ENCODE measurements at regions not wholly inside any gene's neighbourhood (a gene's known extent, or its start where the extent isn't known, plus 50 kb on each side); places are given as distances from the start of the nearest gene placed in this dataset.

- peak; percentile 13 for FAIRE-seq
Measured at GRCh38 chr18:47758000-47758399, 172.5 kb downstream of the SMAD2 start.

DNA sequence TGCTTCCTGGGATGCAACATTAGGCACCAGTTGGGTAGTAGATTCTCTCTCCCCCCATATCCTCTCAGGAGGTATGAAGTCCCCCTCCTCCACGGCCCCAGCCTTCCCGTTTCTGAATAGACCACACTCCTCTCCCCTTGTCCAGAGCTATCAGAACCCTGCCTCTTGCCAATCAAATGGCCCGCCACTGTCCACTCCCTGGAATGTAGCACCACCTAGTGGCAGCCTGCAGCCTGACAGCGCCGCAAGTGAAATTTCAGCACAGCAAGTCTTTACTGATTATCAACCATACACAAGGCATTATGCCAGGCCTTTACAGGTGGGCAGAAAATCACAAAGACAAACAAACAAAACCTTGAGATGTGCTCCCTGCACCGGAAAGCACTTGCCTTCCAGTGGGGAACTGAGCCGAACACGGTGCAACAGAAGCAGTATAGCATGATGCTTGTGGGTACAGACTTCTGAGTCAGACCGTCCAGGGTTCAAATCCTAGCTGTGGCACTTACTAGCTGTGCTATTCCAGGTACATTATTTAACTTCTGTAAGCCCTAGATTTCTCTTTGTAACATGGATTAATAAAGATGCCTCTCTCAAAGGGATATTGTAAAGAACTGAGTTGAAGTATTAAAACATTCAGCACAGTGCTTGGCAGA is 174.0 kb downstream of the SMAD2 start:
- no peak for FAIRE-seq

GRCh38 chr18:47755102-47755456 is 175.4 kb downstream of the SMAD2 start:
- FAIRE-seq, result no peak

DNA sequence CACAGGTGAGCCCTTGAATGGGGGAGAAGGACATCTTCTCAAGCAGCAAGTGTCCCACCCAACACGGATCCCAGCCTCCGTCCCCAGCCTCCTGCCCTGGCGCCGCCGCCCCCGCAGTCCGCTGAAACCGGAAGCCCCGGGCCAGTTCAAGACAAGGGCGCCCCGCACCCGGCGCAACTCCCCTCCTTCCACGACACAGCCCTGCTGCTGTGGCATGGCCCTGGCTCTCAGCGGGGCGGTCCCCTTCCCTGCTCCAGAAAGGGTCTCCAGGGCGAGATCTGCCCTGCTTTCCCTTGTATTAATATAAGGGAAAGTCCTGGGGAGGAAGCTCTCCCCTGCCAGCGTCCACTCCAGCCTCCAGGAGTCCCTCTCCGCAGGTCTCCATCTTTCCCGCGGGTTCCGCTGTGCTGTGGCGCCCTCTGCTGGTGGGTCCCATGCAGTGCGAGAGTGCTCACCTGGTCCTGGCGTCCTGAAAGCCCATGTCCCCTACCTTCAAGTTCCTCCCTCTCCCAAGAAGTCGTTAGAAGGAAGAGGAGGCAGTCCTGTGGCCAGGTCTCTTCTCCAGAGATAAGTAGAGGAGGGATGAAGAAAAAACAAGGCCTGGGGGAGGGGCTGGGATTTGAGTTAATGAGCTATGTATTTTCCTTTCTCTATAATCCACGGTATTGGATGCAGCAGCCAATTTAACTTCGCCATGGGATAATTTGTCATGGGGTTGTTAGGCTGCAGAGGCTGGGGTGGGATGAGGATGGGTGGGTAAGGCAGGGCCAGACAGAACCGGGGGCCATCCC is 176.0 kb downstream of the SMAD2 start:
- FAIRE-seq, result no peak

DNA sequence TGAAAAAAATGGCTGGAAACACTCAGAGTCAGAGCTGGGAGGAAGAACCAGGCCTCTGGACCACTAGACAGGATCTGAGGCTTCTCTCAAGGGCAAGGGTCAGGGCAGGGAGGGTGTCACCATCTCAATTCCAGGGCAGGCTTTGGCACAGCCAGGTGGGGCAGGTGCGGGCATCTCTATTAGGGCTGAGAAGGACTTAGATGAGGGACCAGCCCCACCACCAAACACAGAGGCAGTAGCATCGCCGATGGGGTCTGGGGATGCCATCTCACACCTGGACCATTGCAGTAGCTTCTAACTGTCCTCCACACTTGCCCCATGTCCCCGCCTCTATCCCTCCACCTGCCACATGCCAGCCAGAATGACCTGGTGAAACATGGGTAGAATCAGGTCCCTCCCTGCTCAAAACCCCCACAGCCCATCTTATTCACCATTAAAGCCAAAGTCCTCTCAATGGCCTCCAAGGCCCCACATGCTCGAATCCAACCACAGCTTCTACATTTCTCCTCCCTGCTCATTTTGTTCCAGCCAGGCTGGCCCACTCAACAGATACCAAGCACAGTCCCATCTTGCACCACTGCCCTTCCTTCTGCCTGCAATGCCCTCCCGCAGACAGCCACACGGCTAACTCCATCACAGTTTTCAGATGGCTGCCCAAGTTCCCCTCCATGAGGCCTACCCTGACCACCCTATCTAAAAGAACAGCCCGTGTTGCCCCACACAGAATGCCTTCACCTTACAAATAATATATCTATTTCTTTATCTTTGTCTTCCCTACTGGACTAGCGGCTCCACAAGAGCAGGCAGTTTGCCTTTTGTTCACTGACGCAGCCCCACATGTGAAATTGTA is 177.4 kb downstream of the SMAD2 start:
- no peak for FAIRE-seq

DNA sequence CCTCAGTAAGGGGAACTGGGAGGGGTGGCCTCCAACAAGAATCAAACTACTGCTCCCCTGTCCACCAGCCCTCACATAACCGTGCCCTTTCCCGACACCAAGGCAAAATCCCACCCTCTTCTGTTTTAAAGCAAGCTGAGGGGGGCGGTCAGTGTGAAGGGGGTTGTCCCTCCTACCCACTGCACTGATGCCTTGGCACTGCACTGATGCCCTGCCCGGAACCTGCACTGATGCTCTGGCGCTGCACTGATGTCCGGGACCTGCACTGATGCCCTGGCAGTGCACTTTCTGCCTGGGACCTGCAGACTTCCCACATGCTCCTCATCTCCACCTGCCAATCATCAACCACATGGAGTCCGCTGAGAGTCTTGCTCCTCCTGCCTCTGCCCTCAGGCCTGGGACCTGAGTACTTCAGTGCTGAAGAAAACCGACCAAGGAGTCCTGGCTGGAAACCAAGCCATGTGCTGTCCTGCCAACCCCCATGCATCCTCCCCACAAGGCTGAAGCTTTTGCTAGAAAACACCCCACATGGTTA is 179.5 kb downstream of the SMAD2 start:
- no peak for FAIRE-seq

- FAIRE-seq, result no peak
Measured at GRCh38 chr18:47749600-47749973, 180.9 kb downstream of the SMAD2 start.

DNA sequence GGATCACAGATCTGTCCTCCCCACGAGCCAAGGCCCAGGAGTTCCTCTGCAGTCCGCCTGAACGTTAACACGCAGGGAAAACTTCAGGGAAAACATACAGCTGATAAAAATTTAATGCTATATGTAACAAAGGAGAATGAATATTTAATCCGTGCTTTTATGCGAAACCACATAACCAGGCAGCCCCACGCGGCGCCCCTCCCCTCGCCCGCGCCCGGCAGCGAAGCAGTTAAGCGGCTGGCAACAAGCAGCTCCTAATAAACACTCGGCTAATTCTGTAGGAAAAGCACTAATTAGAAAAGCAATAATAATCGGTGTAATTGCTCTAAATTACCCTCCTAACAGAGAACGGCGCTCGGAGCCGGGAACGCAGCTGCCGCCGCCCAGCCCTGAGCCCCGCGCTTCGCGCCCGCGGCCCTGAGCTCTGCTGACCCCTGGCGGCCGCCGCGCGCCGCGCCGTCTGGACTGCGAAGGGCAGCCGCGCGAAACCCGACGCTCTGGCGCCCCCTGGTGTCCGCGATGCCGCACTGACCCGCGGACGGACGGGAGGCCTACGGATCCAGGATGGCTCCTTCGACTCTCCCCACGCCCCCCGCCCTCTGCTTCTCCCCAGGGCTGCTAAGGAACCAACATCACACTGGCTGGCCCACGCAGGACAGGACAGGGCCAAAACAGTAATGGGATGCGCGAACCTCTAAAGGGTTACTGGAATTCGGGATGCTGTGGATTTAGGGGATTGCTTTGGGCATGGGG is 181.4 kb downstream of the SMAD2 start:
- no peak for FAIRE-seq

GRCh38 chr18:47748093-47748796 is 182.2 kb downstream of the SMAD2 start:
- no peak for FAIRE-seq

DNA sequence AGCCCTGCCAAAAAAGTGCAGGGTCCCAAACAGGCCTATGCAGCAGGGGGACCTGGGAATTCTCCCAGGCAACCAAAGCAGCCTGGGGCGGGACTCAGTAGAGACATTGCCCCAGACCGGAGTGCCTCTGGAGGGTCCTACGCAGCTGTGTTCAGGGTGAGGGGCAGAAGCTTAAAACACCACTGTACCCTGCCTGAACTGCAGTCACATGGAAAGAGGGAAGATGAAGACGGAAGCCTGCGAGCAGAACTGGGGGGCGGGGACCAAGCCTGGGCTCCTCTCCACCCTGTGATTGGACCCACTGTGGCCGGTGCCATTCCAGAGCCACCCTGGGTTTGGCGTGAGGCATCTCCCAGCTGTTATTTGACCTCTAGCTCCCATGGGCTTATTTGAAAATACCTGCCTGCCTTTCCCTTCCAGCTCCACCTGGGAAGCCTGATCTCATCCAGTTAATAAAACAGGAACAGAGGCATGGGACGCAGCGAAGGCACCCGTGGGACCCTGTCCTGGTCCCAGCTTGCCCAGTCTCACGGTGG is 183.1 kb downstream of the SMAD2 start:
- no peak for FAIRE-seq

GRCh38 chr18:47746615-47747014 is 183.8 kb downstream of the SMAD2 start:
- no peak for FAIRE-seq

DNA sequence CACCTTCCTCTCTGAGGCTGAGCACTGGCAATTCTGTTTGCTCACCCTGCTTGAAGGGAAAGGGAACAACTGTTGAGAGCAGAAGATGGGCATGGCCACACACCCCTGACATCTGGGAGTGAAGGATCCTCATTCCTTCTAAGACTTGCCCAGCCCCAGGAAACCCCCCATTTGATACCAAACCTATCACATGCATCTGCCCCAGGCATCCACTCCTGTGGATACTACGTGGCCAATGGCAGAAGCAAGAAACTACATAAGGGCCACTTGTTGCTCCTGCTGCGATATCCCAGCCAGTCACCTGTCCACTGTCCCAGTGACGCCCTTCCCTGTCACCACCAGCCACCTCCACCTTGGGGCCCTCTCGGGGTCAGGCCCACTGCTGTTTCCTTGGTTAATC is 185.2 kb downstream of the SMAD2 start:
- no peak for FAIRE-seq

- no peak for FAIRE-seq
Measured at GRCh38 chr18:47737956-47738355, 192.5 kb downstream of the SMAD2 start.

DNA sequence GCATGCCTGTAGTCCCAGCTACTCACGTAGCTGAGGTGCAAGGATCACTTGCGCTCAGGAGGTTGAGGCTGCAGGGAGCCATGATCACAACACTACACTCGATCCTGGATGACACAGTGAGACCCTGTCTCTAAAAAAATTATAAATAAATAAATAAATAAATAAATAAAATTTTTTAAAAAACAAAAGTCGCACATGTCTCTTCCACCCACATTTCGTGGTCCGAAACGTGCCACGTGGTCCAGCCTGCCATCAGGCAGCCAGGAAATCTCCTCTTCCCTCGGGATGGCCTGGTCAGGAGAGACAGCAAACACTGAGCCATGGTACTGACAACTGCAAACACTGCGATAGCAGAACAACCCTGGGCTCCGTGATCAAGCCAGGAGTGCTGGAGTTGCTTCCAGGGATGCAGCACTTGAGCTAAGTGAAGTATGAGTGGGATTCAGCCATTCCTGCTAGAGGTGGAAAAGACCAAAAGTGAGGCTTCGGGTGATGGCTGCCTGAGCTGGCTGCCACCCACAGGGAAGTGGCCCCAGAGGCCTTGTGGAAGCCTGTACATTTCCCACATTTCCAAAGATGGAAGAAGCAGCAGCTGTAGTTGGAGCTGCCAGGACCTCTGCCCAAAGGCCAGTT is 193.1 kb downstream of the SMAD2 start:
- FAIRE-seq, result no peak

- no peak for FAIRE-seq
Measured at GRCh38 chr18:47736376-47737140, 193.9 kb downstream of the SMAD2 start.

- FAIRE-seq, result no peak
Measured at GRCh38 chr18:47735041-47735702, 195.3 kb downstream of the SMAD2 start.

- FAIRE-seq, result no peak
Measured at GRCh38 chr18:47731276-47731675, 199.2 kb downstream of the SMAD2 start.

DNA sequence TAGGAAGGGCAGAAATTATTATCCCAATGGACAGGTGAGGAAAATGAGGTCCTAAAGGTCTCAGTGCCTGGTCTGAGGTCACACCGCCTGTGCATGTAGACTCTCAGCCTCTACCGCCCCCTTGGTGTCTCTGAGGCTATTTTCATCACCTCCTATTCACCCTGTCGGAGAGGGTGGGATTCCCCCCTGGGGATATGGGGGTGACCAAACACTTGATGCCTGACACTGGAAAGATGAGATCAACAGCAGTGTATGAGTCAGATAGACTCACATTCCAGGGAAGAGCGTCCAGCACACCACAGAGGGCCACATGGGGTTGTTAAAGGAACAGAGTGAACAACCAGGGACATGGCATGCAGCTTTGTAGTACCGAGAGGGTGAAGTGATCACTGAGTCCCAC is 199.7 kb downstream of the SMAD2 start:
- no peak for FAIRE-seq

DNA sequence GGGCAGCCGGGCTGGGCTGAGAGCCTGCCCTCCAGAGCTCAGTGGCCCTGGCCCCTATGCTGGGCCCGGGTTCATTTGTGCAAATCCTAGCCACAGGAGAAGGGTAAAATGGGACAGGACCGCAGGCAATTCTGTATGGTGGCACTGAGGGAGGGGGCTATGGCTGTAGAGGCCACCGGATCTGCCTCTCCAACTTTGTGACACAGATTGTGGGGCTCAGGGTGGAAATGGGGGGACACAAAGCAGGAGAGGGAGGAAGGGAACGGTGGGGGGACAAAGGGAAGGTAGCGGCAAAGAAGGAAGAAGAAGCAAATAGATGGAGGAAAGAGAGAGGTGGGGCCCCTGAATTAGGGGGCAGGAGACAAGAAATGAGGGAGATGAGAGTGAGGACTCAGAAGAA is 201.1 kb downstream of the SMAD2 start:
- FAIRE-seq, result no peak

GRCh38 chr18:47728921-47729320 is 201.5 kb downstream of the SMAD2 start:
- FAIRE-seq, result no peak
